ENCODE measurements at regions not wholly inside any gene's neighbourhood (a gene's known extent, or its start where the extent isn't known, plus 50 kb on each side); places are given as distances from the start of the nearest gene placed in this dataset.

DNA sequence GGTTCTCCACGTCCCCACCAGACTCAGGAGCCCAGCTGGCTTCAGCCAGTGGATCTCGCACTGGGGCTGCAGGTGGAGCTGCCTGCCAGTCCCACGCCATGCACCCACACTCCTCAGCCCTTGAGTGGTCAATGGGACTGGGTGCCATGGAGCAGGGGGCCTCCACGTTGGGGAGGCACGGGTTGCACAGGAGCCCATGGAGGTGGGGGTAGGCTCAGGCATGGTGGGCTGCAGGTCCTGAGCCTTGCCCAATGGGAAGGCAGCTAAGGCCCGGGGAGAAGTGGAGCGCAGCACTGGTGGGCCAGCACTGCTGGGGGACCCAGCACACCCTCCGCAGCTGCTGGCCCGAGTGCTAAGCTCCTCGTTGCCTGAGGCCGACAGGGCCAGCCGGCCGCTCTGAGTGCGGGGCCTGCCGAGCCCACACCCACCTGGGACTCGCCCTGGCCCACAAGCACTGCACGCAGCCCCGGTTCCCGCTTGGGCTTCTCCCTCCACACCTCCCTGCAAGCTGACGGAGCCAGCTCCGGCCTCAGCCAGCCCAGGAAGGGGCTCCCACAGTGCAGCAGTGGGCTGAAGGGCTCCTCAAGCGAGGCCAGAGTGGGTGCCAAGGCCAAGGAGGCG is 258.5 kb upstream of the PDGFD start:
- H3K4me1 Mint-ChIP-seq (ENCODE audit: low read depth): no peaks in the 10 kb centered on the region
- no peaks in the 10 kb centered on the region for H3K36me3 Mint-ChIP-seq (ENCODE audit: low read depth)
- DNase-seq (peak in 1 of 14 experiments; percentile 9), ATAC-seq (ENCODE audit: poor library complexity) (no peak)
- Histone ChIP-seq H3K4me3 (ENCODE audit: low read length) (no peak overlapping the region), H3K36me3 (ENCODE audit: insufficient read depth, low read length) (no peaks in the 10 kb centered on the region), H3K27ac (ENCODE audit: low read depth in 1 of 2, low read length in 2 of 2) (no peak overlapping the region), H3K4me1 (ENCODE audit: insufficient read depth, low read length) (no peaks in the 10 kb centered on the region), H3K9me3 (ENCODE audit: control insufficient read depth in 1 of 2, insufficient read depth in 1 of 2, low read length in 2 of 2) (peaks cover 0 to 6% of the 10 kb centered on the region in 2 experiments), H3K27me3 (ENCODE audit: control insufficient read depth in 1 of 2, insufficient read depth in 2 of 2, low read length in 2 of 2) (no peaks in the 10 kb centered on the region)
- ChIA-PET CTCF (no interaction called here), POLR2A (no interaction called here)
- no peaks in the 10 kb centered on the region for H3K27me3 Mint-ChIP-seq
- no peak for TF ChIP-seq CTCF (IDR thresholded peaks at IDR 0.05)
- H3K27ac Mint-ChIP-seq: no peak overlapping the region
- H3K4me3 Mint-ChIP-seq: no peak overlapping the region
- no peaks in the 10 kb centered on the region for H3K9me3 Mint-ChIP-seq
- intact Hi-C loops (cut with DNase I, micrococcal nuclease): no loop called here

GRCh38 chr11:104410336-104410735 is 246.4 kb upstream of the PDGFD start:
- Mint-ChIP-seq H3K9me3 (no peaks in the 10 kb centered on the region), H3K4me3 (no peak overlapping the region), H3K36me3 (ENCODE audit: low read depth) (no peaks in the 10 kb centered on the region), H3K4me1 (ENCODE audit: low read depth) (no peaks in the 10 kb centered on the region), H3K27me3 (no peaks in the 10 kb centered on the region), H3K27ac (no peak overlapping the region)
- POLR2A ChIA-PET: no interaction called here
- no peak overlapping the region for H3K27ac ChIP-seq (ENCODE audit: low read depth in 1 of 2, low read length in 2 of 2)
- no peaks in the 10 kb centered on the region for H3K9me3 ChIP-seq (ENCODE audit: control insufficient read depth in 1 of 2, insufficient read depth in 1 of 2, low read length in 2 of 2)
- H3K27me3 ChIP-seq (ENCODE audit: control insufficient read depth in 1 of 2, insufficient read depth in 2 of 2, low read length in 2 of 2): no peaks in the 10 kb centered on the region
- no peak overlapping the region for H3K4me3 ChIP-seq (ENCODE audit: low read length)
- DNase-seq (no peak), ATAC-seq (ENCODE audit: poor library complexity) (no peak)
- no peaks in the 10 kb centered on the region for H3K36me3 ChIP-seq (ENCODE audit: insufficient read depth, low read length)
- H3K4me1 ChIP-seq (ENCODE audit: insufficient read depth, low read length): no peaks in the 10 kb centered on the region
- no peak for TF ChIP-seq CTCF (IDR thresholded peaks at IDR 0.05)
- intact Hi-C loops (cut with DNase I, micrococcal nuclease): no loop called here
- CTCF ChIA-PET: no interaction called here

DNA sequence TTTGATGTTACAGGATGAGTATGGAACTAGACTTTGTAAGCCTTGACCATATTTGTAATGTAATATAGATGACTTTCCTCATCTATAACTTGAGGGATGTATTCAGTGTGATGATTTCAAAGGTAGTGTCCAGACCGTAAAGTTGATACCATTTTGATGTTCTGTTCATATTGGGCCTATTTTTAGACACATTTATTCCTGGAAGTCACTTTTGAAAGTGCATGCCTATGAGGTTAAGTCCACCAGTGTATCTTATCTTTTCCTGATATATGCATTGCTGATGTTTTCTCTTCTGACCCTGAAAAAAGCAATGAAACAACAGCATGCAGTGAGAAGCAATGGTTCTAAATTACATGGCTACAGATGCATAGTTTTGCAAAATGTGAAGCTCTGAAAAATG is 244.7 kb upstream of the PDGFD start:
- Mint-ChIP-seq H3K36me3 (ENCODE audit: low read depth) (no peaks in the 10 kb centered on the region), H3K27me3 (peaks cover 3% of the 10 kb centered on the region), H3K9me3 (no peaks in the 10 kb centered on the region), H3K4me1 (ENCODE audit: low read depth) (no peaks in the 10 kb centered on the region), H3K27ac (no peak overlapping the region), H3K4me3 (no peak overlapping the region)
- ChIA-PET POLR2A (interaction anchor here (0.6 kb wide), 1 partner anchor 35 kb away, joined by 3 read pairs; no protein-coding TSS in a partner anchor), CTCF (no interaction called here)
- DNase-seq (no peak), ATAC-seq (ENCODE audit: poor library complexity) (no peak)
- TF ChIP-seq CTCF (IDR thresholded peaks at IDR 0.05): no peak
- intact Hi-C loops (cut with DNase I, micrococcal nuclease): no loop called here
- Histone ChIP-seq H3K4me1 (ENCODE audit: insufficient read depth, low read length) (no peaks in the 10 kb centered on the region), H3K9me3 (ENCODE audit: control insufficient read depth in 1 of 2, insufficient read depth in 1 of 2, low read length in 2 of 2) (no peaks in the 10 kb centered on the region), H3K4me3 (ENCODE audit: low read length) (no peak overlapping the region), H3K27ac (ENCODE audit: low read depth in 1 of 2, low read length in 2 of 2) (no peak overlapping the region), H3K27me3 (ENCODE audit: control insufficient read depth in 1 of 2, insufficient read depth in 2 of 2, low read length in 2 of 2) (no peaks in the 10 kb centered on the region), H3K36me3 (ENCODE audit: insufficient read depth, low read length) (no peaks in the 10 kb centered on the region)

All from CD4-positive, alpha-beta T cell (primary cell).